Islet precursor cell (in vitro differentiated cells): ENCODE measurements at regions not wholly inside any gene's neighbourhood (a gene's known extent, or its start where the extent isn't known, plus 50 kb on each side); places are given as distances from the start of the nearest gene placed in this dataset.
"Not testable (repeated sequence)": the region's sequence is repeated elsewhere in the genome, so short reads cannot be mapped to it uniquely, and the experiment has no call there.

ENCODE experiments used
- DNase-seq: peaks from one replicate; pipeline ENCODE4 v3.0.0-alpha.2; 2018

DNA sequence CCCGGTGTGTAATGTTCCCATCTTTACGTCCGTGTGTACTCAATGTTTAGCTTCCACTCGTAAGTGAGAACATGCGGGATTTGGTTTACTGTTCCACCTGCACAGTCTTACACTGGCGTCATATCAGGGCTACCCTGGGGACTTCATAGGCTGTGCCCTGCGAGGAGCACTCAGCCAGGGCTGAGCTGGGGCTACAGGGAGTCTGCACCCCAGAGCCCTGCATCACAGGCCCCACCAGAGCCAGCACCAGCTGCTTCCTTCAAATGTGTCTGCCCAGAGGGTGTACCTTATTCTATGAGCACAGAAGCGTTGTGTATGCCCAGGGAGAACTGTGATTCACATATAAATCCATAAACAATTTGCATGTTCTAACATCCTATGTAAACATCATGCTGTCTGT is 277.1 kb downstream of the TCERG1L start:
- DNase-seq, result no peak

DNA sequence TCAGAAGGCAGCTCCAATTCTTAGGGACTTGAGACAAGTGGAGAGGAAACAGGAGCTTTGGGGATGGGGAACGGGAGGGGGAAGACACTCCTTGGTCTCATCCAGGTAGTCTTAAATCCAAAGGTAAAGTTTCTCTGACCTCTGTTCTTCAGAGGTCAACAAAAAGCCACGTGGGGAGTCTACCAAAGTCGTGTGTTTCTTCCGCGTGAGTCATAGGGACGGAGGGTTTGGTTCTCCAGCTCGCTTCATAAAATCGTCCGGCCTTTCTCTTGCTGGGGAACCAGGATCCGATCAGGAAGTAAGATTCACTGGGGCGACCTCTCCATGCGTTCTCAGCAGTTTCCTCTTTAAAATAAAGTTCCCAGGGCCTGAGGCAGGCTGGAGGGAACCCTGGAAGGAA is 275.7 kb downstream of the TCERG1L start:
- DNase-seq, result no peak

- no peak for DNase-seq
Observed at GRCh38 chr10:131038056-131038455, 273.5 kb downstream of the TCERG1L start.

GRCh38 chr10:131041031-131041430 is 270.5 kb downstream of the TCERG1L start:
- no peak for DNase-seq

DNA sequence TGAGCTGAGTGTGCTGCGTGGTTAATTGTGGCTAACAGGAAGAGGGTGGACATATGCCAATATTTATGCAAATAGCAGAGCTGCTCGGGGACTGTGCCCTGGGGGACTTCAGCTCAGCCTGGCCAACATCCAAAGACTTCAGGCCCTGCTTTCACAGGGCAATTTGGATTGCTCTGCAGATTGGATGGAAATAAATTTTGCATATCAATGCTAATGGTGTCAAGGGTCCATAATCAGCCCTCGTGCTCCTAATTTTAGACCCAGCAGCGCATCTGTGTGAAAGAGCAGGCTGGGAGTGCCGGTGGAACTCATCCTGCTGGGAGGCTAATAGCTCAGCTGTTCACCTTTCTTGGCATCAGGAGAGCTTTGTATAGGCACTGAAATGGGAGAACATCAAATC is 270.1 kb downstream of the TCERG1L start:
- DNase-seq, result no peak

DNA sequence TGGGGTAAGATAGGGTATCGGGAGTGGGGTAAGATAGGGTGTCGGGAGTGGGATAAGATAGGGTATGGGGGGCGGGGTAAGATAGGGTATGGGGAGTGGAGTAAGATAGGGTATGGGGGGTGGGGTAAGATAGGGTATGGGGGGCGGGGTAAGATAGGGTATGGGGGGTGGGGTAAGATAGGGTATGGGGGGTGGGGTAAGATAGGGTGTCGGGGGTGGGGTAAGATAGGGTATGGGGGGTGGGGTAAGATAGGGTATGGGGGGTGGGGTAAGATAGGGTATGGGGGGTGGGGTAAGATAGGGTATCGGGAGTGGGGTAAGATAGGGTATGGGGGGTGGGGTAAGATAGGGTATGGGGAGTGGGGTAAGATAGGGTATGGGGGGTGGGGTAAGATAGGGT is 269.5 kb downstream of the TCERG1L start:
- DNase-seq, result not testable (repeated sequence)
